ENCODE measurements at regions not wholly inside any gene's neighbourhood (a gene's known extent, or its start where the extent isn't known, plus 50 kb on each side); places are given as distances from the start of the nearest gene placed in this dataset.

- no peak overlapping the region for H3K4me3 ChIP-seq (ENCODE audit: low read length)
- peak; percentile 38 for DNase-seq (ENCODE audit: low read depth)
- TF ChIP-seq, protein P1, sequence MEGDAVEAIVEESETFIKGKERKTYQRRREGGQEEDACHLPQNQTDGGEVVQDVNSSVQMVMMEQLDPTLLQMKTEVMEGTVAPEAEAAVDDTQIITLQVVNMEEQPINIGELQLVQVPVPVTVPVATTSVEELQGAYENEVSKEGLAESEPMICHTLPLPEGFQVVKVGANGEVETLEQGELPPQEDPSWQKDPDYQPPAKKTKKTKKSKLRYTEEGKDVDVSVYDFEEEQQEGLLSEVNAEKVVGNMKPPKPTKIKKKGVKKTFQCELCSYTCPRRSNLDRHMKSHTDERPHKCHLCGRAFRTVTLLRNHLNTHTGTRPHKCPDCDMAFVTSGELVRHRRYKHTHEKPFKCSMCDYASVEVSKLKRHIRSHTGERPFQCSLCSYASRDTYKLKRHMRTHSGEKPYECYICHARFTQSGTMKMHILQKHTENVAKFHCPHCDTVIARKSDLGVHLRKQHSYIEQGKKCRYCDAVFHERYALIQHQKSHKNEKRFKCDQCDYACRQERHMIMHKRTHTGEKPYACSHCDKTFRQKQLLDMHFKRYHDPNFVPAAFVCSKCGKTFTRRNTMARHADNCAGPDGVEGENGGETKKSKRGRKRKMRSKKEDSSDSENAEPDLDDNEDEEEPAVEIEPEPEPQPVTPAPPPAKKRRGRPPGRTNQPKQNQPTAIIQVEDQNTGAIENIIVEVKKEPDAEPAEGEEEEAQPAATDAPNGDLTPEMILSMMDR (IDR thresholded peaks at IDR 0.05; ENCODE audit: insufficient read depth, low read depth, low read length, missing control alignments) = no peak
Measured at GRCh38 chr12:89861086-89861485, 152.4 kb upstream of the ATP2B1 start.

GRCh38 chr12:89859508-89860220 lies 151.0 kb upstream of the ATP2B1 start:
- peak; percentile 14 for DNase-seq (ENCODE audit: low read depth)
- TF ChIP-seq, protein P1 (IDR thresholded peaks at IDR 0.05; ENCODE audit: insufficient read depth, low read depth, low read length, missing control alignments) = no peak
- no peak overlapping the region for H3K4me3 ChIP-seq (ENCODE audit: low read length)

GRCh38 chr12:89858718-89859117 lies 150.1 kb upstream of the ATP2B1 start:
- no peak for DNase-seq (ENCODE audit: low read depth)
- TF ChIP-seq, protein P1 (IDR thresholded peaks at IDR 0.05; ENCODE audit: insufficient read depth, low read depth, low read length, missing control alignments) = no peak
- no peak overlapping the region for H3K4me3 ChIP-seq (ENCODE audit: low read length)

GRCh38 chr12:89857652-89858274 lies 149.1 kb upstream of the ATP2B1 start:
- H3K4me3 ChIP-seq (ENCODE audit: low read length) = no peak overlapping the region
- TF ChIP-seq, protein P1 (IDR thresholded peaks at IDR 0.05; ENCODE audit: insufficient read depth, low read depth, low read length, missing control alignments) = no peak
- DNase-seq (ENCODE audit: low read depth) = no peak

DNA sequence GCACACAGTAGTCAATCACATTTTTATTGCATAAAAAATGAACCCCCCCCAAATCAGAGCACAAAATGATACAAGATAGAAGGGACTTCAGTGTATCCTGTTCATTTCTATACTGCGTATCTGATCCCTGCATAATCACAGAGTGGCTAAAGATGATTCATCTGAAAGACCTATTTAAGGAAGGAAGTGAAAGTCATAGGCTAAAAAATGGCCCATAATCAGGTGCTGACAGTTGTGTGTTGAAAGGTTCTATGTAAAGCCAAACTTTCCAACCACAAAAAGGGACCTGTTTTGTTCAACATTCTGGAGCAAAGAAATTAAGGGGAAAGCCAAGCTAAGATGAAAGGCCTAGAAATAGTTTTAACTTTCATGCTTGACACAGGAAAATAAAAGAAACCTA lies 147.8 kb upstream of the ATP2B1 start:
- H3K4me3 ChIP-seq (ENCODE audit: low read length) = no peak overlapping the region
- DNase-seq (ENCODE audit: low read depth) = peak; percentile 68
- TF ChIP-seq, protein P1 (IDR thresholded peaks at IDR 0.05; ENCODE audit: insufficient read depth, low read depth, low read length, missing control alignments) = no peak

GRCh38 chr12:89848732-89849131 lies 140.1 kb upstream of the ATP2B1 start:
- TF ChIP-seq, protein P1 (IDR thresholded peaks at IDR 0.05; ENCODE audit: insufficient read depth, low read depth, low read length, missing control alignments) = no peak
- DNase-seq (ENCODE audit: low read depth) = no peak
- no peak overlapping the region for H3K4me3 ChIP-seq (ENCODE audit: low read length)
